Stimulated activated naive CD4-positive, alpha-beta T cell (primary cell): ENCODE measurements at regions not wholly inside any gene's neighbourhood (a gene's known extent, or its start where the extent isn't known, plus 50 kb on each side); places are given as distances from the start of the nearest gene placed in this dataset.

Source experiments
- DNase-seq, 6 experiments: peaks; one replicate each; lab custom pipeline; 2025; lab: John Stamatoyannopoulos, UW

GRCh38 chr4:63799166-63799565 lies 610.1 kb downstream of the TECRL start:
- DNase-seq: no peak

GRCh38 chr4:63795301-63795700 lies 613.9 kb downstream of the TECRL start:
- no peak for DNase-seq

GRCh38 chr4:63790377-63790776 lies 618.9 kb downstream of the TECRL start:
- DNase-seq: no peak

- no peak for DNase-seq
Measured at GRCh38 chr4:63788271-63788670, 621.0 kb downstream of the TECRL start.

GRCh38 chr4:63787326-63787725 lies 621.9 kb downstream of the TECRL start:
- no peak for DNase-seq

GRCh38 chr4:63786171-63786570 lies 623.1 kb downstream of the TECRL start:
- no peak for DNase-seq

- DNase-seq: no peak
Measured at GRCh38 chr4:63784822-63785221, 624.4 kb downstream of the TECRL start.

GRCh38 chr4:63777601-63778000 lies 631.6 kb downstream of the TECRL start:
- DNase-seq: no peak

- no peak for DNase-seq
Measured at GRCh38 chr4:63764400-63764799, 644.9 kb downstream of the TECRL start.

GRCh38 chr4:63757929-63758328 lies 651.3 kb downstream of the TECRL start:
- DNase-seq: no peak

GRCh38 chr4:63742882-63743281 lies 666.4 kb downstream of the TECRL start:
- DNase-seq: no peak

- no peak for DNase-seq
Measured at GRCh38 chr4:63729519-63729918, 679.7 kb downstream of the TECRL start.

- no peak for DNase-seq
Measured at GRCh38 chr4:63728480-63729177, 680.6 kb downstream of the TECRL start.

- no peak for DNase-seq
Measured at GRCh38 chr4:63717384-63717783, 691.9 kb downstream of the TECRL start.

- no peak for DNase-seq
Measured at GRCh38 chr4:63708661-63709060, 700.6 kb downstream of the TECRL start.

- no peak for DNase-seq
Measured at GRCh38 chr4:63700569-63700968, 708.7 kb downstream of the TECRL start.

- DNase-seq: no peak
Measured at GRCh38 chr4:63693321-63693720, 715.9 kb downstream of the TECRL start.

GRCh38 chr4:63678358-63678931 lies 730.8 kb downstream of the TECRL start:
- no peak for DNase-seq

- no peak for DNase-seq
Measured at GRCh38 chr4:63670735-63671134, 738.5 kb downstream of the TECRL start.

- DNase-seq: no peak
Measured at GRCh38 chr4:63663870-63664269, 745.4 kb downstream of the TECRL start.

GRCh38 chr4:63644396-63644795 lies 764.9 kb downstream of the TECRL start:
- no peak for DNase-seq

GRCh38 chr4:63637270-63637669 lies 772.0 kb downstream of the TECRL start:
- DNase-seq: no peak

GRCh38 chr4:63632858-63633257 lies 776.4 kb downstream of the TECRL start:
- no peak for DNase-seq

- DNase-seq: no peak
Measured at GRCh38 chr4:63620271-63620670, 789.0 kb downstream of the TECRL start.
